ENCODE measurements at regions not wholly inside any gene's neighbourhood (a gene's known extent, or its start where the extent isn't known, plus 50 kb on each side); places are given as distances from the start of the nearest gene placed in this dataset.
"Not testable (repeated sequence)": the region's sequence is repeated elsewhere in the genome, so short reads cannot be mapped to it uniquely, and the experiment has no call there.

DNA sequence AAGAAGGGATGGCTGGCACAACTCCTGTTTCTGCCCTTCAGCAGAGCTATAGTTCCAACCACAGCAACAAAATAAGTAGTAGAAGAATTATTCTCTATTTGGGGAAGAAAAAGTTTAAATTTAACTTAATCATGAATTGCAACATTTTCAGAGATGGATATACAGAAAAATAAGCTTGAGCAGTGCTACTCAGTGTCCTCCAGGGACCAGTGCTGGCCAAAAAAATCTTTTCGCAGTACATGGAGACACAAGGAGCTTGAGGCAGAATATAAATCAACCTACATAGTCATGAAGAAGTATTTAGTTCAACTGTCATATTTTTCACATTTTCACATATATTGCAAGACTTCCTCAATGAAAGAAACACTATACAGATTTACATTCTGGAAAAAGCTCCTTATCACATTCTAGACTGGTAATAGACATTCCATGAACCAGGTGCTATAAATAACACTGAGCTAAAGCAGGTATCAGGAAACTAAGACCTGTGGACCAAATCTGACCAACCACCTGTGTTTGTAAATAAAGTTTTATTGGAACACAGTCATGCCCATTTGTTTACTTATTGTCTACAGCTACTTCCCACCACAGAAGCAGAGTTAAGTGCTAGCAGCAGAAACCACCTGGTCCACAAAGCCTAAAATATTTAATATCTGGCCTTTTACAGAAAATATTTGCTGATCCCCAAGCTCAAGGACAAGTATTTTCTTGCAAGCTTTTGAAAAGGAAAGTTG lies 101.9 kb downstream of the RGS21 start:
- DNase-seq (ENCODE audit: low read depth), result no peak

DNA sequence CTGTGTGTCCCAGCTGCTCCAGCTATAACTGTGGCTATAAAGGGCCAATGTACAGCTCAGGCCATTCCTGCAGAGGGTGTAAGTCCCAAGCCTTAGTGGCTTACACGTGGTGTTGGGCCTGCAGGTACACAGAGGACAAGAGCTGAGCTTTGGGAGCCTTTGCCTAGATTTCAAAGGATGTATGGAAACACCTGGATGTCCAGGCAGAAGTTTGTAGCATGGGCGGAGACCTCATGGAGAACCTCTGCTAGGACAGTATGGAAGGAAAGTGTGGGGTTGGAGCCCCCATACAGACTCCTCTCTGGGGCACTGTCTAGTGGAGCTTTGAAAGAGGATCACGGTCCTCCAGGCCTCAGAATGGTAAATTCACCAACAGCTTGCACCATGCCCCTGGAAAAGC lies 113.9 kb downstream of the RGS21 start:
- DNase-seq (ENCODE audit: low read depth), result no peak

DNA sequence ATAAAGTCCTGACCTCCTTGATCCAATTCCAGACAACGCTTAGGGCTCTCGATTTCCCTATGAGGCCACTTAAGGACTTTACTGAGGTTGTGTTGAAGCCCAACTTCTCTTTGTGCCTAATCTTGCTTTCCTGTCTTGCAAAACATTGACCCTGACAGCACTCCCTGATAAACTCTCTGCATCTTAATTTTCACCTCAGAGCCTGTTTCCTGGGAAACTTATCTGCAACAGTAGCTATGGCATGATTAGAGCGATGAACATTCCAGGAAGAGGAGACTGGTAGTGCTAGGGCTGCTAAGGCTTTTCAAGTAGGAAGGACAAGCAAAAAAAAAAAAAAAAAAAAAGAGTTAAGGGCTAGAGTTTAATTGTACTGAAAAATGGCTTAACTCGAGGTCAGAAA lies 118.9 kb downstream of the RGS21 start:
- peak; percentile 82 for DNase-seq (ENCODE audit: low read depth)

DNA sequence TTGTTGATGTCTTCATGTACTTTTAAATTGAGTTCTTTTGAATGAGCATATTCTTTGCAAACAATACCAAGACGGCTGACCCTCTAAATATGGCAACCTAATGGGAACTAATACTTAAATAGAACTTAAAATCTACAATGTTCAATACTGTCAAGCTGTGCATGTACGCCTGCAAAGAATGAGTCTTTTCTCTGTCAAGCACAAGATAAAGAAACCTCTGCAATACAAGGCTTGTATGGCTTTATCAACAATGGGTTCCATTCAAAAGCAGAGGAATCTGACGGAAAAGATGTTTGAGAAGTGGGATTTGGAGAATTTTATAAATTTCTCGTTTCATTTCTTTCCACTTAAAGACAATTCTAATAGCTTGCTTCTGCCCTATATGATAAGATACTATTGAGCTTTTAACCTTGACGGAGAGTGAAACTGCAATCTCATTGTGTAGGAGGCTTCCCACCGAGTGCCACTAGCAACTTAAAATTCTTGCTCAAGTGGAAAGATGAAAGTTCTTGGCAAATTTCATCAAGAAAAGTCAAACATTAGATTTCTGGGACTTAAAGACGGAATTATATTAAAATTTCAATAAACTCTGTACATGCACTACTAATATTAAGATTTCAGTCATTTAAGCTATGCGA lies 119.8 kb downstream of the RGS21 start:
- no peak for DNase-seq (ENCODE audit: low read depth)

DNA sequence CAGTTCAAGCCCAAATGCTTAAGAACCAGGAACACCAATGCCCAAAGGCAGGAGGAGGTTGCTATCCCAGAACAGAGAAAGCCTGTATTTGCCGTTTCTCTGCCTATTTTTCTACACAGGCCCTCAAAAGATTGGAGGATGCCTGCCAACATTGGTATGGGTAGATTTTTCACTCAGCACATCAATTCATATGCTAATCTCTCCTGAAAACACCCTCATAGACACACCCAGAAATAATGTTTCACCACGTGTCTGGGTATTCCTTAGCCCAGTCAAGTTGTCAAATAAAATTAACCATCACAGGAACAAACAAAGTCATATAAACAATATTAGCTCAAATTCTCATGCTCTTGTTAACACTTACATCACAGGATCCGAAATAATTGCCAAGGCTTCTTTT lies 121.9 kb downstream of the RGS21 start:
- DNase-seq (ENCODE audit: low read depth), result no peak

DNA sequence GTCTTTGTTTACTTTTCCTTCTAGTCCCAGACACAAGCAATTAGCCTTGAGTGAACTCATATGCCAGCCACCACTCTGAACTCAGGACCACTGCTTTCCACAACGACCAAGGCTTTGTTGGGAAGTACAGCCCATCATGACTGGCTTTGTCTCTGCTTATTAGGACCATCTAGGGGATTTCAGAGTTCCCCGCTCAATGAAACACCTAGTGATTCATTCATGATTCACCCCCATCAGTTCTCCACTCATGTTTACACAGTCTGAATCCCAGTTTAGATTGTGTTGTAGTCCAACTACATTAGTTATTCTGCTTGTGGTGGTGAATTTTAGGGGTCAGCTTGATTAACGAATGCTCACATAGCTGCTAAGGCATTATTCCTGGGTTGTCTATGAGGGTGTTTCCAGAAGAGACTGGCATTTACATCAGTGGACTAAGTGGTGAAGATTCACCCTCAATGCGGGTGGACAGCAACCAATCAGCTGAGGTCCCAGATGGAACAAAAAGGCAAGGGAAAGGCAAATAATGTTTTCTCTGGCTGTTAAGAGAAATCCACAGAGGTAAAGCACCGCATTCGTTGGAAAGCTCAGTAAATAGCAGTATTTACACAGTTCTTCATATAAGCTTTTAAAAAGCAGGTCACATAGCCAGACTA lies 122.7 kb downstream of the RGS21 start:
- peak; percentile 84 for DNase-seq (ENCODE audit: low read depth)

DNA sequence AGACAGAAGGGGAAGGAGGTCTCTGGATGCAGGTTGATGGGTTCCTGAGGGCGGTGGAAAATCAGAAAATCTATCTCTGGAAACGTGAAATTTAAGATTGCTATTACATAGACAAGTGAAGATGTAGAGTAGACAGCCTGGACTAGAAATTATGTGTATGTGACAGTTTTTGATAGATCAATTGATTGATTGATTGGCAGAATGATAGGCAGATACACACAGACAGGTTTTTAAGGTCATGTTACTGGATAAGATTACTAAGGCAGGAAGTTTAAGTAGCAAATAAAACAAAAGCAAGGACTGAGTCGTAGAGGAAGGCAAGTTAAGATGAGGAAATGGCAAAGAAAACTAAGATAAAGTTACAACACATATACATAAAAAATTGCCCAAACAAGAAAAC lies 124.7 kb downstream of the RGS21 start:
- DNase-seq (ENCODE audit: low read depth), result no peak

DNA sequence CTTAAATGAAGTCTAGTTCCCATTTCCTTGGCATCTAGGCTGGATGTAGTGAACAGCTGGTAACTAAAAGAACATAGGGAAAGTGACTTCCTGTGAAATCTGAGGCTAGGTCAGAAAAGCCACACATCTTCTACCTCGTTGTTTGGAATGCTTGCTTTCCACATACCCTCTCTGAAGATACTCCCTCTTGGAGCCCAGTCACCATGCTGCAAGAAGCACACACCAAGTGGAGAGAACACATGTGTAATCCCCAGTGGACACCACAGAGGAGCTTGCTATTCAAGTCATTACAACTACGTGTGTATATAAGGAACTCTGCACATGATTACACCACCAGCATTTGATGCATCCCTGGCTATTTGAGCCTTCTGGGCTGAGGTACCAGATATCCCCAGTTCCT lies 125.9 kb downstream of the RGS21 start:
- peak; percentile 34 for DNase-seq (ENCODE audit: low read depth)

DNA sequence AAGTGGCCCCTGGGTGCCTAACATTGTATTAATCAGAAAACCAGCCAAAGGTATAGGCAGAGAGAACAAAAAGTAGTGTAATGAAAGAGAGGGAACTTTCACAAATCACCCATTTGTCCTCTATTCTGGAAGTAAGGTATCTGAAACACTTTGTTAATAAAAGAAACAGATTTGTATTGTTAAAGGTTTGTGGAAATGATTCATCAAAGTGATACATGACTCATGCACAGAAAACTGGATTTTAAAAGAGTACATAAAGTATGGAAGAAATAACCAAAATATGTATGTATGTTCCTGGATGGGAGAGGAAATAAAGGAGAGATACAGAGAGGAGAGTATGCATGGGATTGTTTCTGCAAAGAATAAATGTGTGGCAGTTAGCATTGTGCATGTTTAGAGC lies 126.8 kb downstream of the RGS21 start:
- no peak for DNase-seq (ENCODE audit: low read depth)

DNA sequence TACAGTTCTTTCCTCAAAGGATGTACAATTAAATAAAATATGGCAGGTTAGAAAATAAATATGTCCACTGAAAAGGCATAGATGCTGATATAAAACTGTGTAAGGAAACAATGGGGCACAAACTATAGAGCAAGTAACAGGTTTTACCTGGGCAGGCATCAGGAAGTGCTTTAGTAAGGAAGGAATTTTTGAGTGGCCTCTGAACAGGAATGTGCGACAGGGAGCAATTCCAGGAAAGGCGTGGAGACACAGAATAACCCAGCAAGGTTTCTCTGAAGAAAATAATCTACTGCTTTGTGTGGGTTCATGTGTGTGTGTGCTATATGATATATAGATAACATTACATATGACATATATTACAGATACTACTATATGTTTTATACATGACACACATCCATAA lies 128.4 kb downstream of the RGS21 start:
- no peak for DNase-seq (ENCODE audit: low read depth)

DNA sequence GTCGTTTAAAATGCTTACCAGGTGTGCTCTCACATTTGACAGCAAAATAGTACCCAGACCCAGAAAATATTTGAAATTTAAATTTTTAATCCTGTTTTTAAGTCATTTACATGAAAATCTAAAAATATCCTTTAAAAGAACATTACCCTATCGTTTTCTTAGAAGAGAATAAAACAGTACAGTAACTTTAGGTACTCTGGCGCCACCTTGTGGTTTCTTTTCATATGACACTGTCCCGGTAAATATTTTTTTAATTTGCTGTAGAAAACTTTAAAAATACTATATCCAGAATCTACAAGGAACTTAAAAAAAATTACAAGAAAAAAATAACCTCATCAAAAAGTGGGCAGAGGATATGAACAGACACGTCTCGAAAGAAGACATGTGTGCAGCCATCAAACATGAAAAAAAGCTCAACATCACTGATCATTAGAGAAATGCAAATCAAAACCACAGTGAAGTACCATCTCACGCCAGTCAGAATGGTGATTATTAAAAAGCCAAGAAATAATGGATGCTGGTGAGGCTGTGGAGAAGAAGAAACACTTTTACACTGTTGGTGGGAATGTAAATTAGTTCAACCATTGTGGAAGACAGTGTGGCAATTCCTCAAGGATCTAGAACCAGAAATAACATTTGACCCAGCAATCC lies 129.2 kb downstream of the RGS21 start:
- peak; percentile 43 for DNase-seq (ENCODE audit: low read depth)

DNA sequence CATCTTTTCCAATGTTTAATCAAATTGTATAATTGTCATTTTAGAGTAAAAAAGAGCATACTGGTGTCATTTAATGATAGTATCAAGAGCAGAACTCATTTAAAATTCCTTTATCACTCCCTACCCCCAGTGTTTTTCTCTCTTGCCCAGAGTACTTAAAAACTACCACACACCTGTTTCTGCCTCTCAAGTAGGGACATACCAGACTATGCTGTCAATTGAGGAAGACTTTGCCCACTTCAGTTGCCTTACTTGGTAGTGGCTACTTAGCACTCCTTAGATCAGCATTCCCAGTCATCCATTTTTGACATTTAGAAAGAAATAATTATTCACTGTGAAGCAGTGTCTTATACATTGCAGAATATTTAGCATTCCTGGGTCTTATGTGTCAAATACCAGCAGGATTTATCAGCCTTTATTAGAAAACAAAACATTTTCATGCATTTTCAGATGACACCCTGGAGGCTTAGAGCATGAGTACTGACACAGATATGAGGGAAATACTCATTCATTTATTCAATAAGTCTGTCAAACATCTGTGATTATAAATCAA lies 127.5 kb upstream of the RGS1 start:
- DNase-seq (ENCODE audit: low read depth), result peak; percentile 17

DNA sequence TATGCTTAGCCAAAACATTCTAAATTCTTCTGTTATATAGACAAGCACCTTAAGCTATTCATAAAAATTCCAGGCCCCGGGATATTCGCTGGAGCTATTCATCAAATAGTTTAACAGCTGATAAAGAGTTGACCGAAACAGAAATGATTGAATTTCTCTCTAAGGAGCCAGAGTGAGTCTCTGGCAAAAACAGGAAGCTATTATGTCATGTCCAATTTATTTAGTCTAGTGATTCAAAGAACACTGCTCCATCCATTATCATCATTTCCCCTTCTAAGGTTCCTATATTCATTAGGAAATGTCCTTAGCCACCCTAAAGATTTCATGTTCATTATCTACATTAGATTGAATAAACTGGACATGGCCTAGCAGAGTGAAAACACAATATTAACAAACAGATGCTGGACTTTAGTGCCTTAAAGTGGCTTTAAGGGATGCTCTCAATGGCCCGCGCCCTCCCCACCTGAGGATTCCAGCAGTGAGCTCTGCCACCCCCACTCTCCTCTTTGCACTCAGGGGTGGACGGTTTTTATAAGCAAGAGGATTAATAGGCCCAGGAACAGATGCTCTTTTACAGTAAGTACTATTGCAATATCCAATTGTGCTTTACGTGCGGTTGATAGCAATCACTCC lies 122.1 kb upstream of the RGS1 start:
- peak; percentile 54 for DNase-seq (ENCODE audit: low read depth)

DNA sequence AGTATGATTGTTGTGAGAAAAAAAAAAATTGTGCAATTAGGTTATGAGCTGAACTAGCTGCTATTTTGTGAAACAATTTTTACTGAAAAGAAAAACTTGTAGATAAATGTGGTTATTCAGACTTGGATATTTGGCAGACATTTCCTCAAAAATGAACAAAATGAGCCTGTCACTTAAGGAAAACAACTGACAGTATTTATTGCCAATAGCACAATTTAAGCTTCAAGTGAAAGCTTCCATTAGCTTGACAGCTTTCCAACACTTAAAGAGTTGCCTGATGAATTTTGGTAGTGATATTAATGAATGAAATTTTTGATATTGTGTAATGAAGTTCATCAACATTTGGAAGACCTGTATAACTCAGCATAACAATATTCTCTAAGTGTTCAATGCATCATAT lies 116.1 kb upstream of the RGS1 start:
- DNase-seq (ENCODE audit: low read depth), result peak; percentile 23

DNA sequence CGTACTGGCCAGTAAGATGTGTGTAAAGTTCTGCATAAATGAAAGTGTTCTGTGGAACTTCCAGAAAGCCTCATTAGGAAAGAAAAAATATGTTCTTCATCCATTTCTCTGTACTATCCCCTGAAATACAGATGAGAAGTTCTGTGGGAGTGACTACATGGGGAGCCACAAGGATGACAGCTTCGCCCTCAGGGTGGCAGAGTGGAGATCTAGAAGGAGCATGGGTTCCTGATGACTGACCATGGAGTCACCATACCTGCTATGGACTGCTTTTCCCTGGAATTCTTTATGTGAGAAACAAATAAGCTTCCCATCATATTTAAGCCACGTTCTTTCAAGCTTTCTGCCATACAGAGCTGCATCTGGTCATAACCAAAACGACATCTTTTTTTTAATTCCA lies 113.9 kb upstream of the RGS1 start:
- no peak for DNase-seq (ENCODE audit: low read depth)

DNA sequence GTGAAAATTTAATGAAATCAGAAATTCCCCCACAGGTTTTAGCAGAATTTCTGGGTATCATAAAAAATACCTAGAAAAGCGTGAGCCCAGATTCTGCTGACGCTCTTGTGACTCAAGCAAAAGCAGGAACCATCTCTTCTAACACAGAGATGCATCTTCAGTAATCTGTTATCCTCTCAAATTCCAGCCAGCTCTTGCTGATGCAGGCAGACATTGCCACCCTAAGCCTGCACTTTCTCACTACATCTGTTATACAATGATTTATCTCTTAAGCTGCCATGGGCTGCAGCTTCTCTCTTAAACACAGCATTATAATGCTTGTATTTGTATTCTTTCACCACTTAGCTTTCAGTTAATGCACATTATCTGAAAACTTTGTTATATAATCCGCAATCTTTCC lies 113.0 kb upstream of the RGS1 start:
- DNase-seq (ENCODE audit: low read depth), result peak; percentile 38

DNA sequence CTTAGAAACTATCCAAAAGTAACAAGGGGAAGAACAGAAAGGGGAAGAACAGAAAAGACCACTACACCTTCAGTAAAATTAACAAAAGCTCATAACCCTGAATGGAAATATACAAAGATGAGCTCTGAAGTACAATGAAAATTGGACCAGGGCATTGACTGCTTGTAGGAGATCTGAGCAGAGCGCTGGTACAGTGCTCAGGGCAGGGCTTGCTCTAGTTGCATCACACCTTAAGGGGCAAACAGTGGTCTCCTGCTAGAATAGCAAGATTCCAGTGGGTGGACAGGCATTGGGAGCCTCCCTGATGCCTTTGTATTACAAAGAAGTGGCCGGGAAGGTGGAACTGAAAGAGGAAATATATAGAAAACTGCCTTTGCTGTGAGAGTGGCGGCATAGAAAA lies 111.9 kb upstream of the RGS1 start:
- no peak for DNase-seq (ENCODE audit: low read depth)

DNA sequence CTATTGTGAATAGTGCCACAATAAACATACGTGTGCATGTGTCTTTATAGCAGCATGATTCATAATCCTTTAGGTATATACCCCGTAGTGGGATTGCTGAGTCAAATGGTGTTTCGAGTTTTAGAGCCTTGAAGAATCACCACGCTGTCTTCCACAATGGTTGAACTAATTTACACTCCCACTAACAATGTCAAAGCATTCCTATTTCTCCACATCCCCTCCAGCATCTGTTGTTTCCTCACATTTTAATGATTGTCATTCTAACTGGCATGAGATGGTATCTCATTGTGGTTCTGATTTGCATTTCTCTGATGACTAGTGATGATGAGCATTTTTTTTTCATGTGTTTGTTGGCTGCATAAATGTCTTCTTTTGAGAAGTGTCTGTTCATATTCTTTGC lies 110.4 kb upstream of the RGS1 start:
- DNase-seq (ENCODE audit: low read depth), result not testable (repeated sequence)

DNA sequence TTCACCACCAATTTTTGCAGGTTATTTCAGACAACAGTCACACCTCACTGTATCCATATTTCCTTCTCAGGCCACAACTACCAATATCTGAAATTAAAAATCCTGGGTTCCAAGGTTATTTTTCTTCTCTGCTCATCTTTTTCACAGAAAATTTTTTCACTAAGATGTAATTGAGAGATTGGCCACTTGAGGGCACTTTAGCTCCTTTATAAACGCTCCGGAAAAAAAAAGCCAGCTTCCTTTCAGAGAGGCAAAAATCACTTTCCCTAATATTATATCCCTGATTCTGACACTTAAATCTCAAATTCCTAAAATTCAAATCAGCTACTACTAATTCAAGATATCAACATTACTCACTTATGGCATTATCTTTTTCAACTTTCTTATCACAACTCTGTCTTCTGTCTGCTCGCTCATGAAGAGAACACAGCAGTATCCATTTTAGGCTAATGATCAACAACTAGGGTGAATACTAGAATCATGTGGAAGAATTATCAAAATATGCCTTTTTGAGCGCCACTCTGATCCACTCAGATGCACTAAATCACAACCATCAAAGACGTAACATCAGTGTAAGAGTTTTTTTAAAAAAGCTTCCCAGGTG lies 101.4 kb upstream of the RGS1 start:
- DNase-seq (ENCODE audit: low read depth), result peak; percentile 21

DNA sequence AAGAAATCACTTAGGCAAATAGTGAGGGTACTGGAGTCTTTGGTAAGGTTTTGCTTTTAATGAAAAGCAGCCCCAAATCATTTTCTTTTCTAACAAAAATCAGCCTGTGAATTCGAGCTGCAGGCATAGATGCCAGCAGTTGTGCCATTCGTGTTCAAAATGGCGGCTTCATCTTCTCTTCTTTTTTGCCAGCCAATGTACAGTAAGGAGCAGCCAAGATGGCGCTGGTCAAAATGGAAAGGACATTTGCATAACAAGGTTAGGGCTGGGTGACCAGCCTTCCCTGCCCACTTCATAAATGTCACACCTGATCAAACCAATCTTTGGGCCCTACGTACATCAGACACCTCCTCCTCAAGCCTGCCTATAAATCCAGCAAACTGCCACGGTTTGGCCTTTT lies 100.2 kb upstream of the RGS1 start:
- no peak for DNase-seq (ENCODE audit: low read depth)

DNA sequence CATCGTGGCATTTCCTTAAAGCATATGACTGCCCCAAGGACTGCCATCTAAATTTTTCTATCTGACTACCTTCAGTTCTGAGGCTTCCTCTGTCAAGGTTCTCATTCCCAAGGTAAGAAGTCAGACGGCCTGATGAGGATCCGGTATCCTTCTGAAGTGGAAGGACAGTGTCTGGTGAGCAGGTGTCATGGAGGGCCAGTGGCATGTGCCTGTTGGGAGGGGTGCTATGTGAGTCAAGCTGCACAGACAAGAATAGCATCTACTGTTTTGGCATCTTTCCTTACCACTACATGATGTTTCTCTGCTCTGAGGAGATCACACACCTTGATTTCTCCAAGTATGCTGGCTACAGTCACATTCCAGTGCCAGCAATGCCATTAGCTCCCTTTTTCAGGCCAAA lies 99.6 kb upstream of the RGS1 start:
- no peak for DNase-seq (ENCODE audit: low read depth)

DNA sequence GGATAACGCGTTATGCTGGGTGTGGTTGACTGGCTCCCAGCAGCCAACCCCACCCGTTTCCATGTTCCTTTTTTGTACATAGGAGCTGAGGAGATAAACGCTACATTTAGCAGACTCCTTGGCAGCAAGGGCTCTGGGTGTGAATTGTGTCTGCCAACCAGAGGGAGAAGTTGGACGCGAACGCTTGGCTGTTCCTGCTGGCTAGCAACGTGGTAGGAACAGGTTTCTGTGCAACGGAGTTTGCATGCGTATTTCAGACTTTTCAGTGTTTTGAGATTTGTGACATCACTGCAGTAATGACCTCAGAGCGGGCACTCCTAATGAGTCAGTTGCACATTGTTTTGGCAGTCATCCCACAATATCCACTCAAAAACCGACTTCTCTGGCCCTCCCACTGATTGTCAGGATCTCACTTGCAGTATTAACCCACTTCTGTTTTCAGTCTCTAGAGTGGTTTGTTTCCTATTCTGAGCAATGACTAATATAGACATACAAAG lies 98.7 kb upstream of the RGS1 start:
- DNase-seq (ENCODE audit: low read depth), result peak; percentile 91
